Thyroid gland (tissue), 4 donors: ENCODE measurements at regions not wholly inside any gene's neighbourhood (a gene's known extent, or its start where the extent isn't known, plus 50 kb on each side); places are given as distances from the start of the nearest gene placed in this dataset.

Experiments used
- POLR2A ChIP-seq, 2 donors: fragments of 450-650 bp; IDR thresholded peaks; one replicate each; pipeline ENCODE4 v1.6.1; 2017; ENCODE audit warnings: antibody characterized with exemption in 2 of 2, mild to moderate bottlenecking in 2 of 2, moderate library complexity in 1 of 2
- TF ChIP-seq, protein P1 (sequence below), 6 experiments: fragments of 200-600 bp in 3 of 6; fragments of 450-650 bp in 3 of 6; sonication (generic) in 3 of 6; IDR thresholded peaks; one replicate each; pipeline ENCODE4 v1.5.1; 2016 to 2019; ENCODE audit warnings: antibody characterized with exemption in 6 of 6, mild to moderate bottlenecking in 2 of 6, inconsistent platforms in 1 of 6, moderate library complexity in 1 of 6

DNA sequence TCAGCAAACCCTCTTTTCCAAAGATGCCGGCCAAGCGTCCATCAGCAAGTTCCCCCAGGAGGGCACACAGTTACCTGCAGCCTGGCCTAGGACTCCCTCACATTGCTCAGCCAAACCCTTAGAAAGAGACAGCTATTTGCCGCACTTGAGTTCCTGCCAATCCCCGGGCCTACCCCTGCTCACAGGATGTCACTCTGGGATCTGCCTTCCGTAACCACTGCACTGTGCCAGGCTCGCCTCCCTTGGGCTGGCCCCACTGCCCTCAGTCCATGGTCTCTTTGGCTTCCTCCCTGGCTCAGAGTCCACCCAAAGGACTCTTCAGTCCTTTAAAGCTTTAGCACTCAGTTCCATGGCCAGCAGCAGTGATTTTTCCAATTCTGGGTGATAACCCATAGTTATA, 128.3 kb downstream of the NSG2 start:
- TF ChIP-seq, protein P1, sequence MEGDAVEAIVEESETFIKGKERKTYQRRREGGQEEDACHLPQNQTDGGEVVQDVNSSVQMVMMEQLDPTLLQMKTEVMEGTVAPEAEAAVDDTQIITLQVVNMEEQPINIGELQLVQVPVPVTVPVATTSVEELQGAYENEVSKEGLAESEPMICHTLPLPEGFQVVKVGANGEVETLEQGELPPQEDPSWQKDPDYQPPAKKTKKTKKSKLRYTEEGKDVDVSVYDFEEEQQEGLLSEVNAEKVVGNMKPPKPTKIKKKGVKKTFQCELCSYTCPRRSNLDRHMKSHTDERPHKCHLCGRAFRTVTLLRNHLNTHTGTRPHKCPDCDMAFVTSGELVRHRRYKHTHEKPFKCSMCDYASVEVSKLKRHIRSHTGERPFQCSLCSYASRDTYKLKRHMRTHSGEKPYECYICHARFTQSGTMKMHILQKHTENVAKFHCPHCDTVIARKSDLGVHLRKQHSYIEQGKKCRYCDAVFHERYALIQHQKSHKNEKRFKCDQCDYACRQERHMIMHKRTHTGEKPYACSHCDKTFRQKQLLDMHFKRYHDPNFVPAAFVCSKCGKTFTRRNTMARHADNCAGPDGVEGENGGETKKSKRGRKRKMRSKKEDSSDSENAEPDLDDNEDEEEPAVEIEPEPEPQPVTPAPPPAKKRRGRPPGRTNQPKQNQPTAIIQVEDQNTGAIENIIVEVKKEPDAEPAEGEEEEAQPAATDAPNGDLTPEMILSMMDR (IDR thresholded peaks at IDR 0.05) = no peak
- no peak for TF ChIP-seq POLR2A (IDR thresholded peaks at IDR 0.05)
